NCI-H524 (cell line): ENCODE measurements at regions not wholly inside any gene's neighbourhood (a gene's known extent, or its start where the extent isn't known, plus 50 kb on each side); places are given as distances from the start of the nearest gene placed in this dataset.

ENCODE experiments used
- DNase-seq, 2 experiments: peaks; one replicate each; lab custom pipeline; 2025; lab: John Stamatoyannopoulos, UW

DNA sequence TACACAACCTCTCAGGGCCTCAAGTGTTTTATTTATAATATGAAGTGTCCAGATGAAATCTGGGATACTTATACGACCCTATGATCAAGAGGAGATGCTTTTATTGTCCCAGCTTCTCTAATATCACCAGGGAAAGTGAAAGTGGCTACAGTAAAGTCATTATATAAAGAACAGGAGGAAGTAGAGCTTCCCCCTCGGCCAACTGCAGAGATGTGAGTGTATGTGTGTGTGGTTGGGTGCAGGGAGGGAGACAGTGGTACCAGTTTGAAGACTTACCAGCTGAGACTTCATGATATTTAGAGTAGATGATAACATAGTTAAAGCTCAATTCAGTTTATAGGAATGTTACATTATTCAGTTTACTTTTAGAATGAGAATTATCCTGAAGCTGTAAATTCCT, 373.6 kb upstream of the DDI1 start:
- no peak for DNase-seq

DNA sequence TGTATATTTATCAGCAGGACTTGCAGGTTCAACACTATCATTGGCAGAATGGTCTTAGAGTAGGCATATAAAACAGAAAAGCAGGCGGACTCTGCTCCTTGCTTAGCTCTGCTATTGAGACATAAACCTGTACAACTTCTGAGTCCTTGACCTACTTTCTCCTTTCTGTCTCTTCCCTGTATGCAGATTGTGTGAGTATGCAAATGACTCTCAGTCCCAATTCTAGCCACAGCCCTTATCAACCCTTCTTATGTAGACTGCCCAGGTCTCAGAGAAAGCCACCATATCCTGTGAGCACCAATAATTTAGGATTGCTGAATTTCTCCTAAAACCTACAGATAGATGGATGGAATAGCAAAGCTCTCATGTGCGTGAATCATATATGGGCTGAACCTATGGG, 367.6 kb upstream of the DDI1 start:
- DNase-seq = no peak

DNA sequence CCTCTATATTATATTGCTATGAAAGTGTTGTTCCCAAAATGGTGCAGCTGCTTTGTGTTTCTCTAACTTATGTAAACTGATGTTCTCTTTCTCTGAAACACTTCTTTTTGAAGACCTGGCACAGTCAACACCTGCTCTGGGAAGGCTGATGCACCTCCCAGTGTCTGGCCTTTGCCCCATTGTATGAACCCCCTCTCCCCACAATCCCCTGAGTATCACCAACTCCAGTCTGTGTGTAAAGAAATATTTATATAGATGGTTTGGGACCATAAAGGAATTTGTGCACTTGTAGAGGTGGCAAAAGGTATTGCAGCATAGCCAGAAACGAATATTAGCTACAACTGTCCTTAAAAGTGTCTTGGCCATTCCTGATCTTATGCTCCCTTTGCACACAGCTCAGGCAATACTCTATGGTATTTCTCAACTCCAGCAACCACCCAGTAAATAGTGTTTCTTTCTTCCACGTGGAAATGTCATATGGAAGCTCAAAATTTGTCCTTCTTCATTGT, 365.2 kb upstream of the DDI1 start:
- no peak for DNase-seq

DNA sequence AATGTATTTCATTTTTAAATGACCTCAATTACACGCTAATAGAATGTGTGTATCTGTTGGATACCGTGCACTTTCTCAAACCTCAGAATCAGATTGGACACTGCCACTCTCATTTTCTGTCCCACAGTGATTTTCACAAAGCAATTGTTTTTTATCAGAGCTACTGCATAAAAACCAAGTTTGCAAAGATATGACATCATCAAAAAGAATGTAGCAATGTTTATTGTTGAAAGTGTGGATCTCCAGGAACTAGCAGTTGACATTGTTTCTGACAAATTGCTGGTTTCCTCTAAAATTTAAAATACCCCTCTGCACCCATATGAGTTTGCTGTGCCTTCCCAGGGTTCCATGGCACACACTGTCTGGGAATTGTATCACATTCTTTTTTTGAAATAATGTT, 362.7 kb upstream of the DDI1 start:
- DNase-seq = no peak

DNA sequence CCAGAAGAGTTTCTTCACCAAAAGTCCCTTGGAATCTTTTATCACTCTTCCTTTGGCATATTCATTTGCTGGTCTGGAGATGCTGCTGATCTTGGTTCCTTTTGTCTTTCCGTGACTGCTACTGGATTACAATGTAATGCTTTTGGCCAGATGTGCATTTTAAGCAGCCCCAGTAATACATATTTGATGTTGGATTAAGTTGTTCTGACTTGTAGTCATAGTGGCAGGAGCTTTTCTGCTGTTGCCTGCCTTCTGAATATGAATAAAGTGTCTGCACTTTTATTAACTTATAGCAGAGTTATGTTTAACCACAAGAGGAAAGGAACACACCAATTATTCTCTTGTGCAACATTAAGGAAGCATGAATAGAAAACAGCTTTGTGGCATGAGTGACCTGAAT, 360.0 kb upstream of the DDI1 start:
- DNase-seq = no peak

DNA sequence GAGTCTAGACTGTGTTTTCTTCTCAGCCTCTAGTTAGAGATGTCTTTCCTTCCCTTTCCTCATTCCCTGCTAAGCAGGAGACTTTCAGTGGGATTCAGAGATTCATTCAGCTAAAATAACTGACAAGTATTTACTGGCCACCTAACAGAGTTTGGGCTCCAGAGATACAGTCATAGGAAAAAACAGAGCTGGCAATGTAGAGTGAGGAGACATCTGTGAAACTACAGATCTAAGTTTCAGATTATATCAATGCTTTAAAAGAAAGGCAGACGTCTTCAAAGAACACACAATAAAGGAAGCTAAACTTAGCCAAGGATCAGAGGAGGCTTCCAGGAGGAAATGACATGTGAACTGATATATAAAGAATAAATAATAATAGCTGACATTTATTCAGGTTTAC, 355.6 kb upstream of the DDI1 start:
- DNase-seq = no peak

DNA sequence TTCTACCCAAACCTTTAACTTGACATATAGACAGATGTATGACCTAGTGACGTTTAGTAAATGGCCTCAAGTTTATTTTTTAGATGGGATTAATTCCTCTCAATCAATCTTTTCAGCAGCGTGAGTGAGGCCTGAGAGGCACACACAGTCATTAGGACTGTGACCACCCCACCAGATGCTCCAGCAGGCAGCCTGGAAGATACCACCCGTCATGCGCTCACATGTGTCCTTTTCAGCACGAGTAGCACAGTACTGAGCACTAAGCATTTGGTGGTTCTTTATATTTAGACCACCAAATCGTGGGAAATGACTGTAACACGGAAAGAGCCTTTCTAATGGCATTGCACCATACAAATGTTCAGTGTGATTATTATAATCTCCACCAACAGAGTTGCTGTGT, 354.6 kb upstream of the DDI1 start:
- peak in 1 of 2 experiments; percentile 58 for DNase-seq

DNA sequence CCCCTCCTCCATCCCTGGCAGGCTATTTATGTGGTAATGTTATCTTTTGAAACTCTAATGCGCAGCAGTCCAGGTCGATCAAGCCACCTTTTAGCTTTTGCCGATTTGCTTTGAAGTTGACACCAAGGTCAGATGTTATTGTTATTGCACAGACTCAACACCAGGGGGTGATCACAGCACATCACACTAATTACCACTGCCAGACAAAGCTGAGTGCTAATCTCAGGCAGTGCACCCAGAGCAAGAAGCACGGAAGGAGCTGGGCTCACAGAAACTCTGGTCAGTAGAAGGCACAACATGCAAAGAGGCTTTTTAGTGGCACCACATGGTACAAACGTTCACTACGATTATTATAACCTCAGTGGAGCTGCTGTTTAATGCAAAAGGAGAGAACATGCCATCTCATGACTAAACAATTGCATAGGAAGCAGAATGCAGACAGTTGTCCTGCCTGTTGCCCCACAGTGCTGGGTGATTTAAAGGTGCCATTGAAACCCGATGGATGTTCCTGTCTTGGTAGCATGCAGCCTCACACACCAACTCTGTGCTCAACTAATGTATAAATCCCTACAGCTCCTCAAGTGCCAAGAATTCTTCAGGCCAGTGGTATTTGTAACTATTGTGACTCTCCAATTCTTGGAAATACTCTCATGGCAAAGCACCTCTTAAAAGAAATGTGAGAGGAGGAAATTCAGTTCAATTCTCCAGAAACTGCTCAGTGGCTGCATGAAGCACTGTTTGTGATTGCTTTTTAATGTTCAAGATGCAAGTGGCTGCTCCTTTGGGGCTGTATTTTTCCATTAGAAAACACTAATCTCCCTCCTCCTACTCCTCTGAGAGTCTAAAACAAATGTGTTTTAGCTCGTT, 353.9 kb upstream of the DDI1 start:
- DNase-seq = peak; percentile 47 to 79

DNA sequence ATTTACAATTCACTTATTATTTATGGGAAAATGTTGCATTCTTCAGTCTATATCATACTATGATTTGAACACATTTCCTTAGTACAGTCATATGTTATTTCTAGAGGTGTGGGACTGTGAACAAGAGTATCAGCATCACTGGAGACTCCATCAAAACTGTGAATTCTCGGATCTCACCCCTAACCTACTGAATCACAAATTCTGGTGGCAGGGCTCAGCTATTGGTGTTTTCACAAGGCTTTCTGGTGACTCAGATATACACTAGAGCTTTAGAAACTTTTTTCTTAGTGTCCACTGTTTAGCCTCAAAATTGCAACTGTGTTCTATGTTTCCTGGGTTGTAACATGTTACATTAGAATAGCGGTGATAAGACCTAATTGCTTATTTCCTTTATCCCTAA, 352.9 kb upstream of the DDI1 start:
- no peak for DNase-seq

DNA sequence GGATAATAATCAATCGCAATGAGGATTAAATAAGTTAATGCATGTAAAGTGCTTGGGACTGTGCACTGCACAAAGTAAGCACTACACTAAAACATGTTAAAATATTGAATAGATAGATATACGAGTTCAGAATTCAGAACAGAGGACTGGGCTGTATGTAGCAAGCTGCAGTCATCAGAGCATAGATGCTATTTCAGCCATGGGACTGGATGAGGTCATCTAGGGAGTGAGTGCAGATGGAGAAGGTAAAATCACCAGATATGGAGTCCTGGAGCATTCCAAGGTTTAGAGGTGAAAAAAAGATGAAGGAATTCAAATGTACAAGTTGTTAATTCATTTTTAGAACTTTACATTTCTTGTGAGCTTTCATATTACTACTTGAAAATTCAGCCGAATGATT, 347.5 kb upstream of the DDI1 start:
- DNase-seq = no peak

DNA sequence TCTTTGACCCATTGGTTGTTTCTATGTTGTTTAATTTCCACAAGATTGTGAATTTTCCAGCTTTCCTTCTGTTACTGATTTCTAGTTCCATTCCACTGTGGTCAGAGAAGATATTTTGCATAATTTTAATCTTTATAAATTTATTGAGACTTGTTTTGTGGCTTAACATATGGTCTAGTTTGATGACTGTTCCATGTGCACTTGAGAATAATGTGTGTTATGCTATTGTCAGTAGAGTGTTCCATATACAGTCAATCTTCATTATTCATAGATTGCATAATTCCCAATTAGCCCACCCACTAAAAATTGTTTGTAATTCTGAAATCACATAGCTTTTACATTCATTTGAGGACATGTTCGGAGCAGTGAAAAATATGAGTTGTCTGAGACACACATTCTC, 346.1 kb upstream of the DDI1 start:
- DNase-seq = no peak

DNA sequence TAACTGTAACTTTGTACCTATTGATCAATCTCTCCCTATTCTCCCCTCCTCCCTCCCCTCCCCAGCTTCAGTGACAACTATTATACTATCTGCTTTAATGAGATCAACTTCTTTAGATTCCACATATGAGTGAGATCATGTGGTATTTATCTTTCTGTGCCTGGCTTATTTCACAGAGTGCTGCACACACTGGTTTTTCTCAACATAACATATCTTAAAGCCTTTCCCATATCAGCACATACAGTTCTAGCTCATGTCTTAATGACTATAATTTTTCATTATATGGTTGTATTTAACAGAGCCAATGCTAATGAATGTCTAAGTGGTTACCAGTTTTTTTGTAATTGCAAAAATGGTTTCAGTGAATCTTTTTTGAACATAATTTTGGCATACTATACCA, 340.3 kb upstream of the DDI1 start:
- no peak for DNase-seq

DNA sequence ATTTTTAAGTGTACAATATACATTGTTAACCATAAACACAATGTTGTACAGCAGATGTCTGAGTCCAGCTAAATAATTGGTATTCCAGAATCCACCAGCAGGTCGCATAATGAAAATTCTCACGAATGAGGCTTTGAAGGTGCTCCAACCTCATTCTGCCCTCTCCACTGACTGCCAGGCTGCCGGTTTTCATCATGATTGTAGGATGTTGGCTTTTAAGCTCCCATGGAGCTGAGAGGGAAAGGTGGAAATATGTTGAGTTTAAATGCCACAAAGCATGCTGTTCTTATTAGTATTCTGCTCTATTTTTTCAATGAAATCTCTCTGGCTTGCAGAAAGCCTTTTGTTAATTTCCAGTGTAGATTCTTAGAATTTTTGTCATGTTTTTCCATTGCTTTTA, 337.2 kb upstream of the DDI1 start:
- no peak for DNase-seq

DNA sequence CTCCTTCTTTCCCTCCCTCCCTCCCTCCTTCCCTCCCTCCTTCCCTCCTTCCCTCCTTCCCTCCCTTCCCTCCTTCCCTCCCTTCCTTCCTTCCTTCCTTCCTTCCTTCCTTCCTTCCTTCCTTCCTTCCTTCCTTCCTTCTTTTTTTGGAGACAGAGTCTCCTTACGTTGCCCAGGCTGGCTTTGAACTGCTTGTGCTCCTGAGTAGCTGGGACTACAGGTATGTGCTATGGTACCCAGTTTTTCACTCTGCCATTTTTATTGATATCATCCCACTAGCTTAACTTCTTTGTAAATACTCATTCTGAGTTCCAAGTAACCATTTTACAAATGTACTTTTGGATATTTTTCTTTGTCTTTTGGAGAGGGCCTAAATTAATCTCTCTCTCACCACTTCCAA, 336.8 kb upstream of the DDI1 start:
- no peak for DNase-seq

DNA sequence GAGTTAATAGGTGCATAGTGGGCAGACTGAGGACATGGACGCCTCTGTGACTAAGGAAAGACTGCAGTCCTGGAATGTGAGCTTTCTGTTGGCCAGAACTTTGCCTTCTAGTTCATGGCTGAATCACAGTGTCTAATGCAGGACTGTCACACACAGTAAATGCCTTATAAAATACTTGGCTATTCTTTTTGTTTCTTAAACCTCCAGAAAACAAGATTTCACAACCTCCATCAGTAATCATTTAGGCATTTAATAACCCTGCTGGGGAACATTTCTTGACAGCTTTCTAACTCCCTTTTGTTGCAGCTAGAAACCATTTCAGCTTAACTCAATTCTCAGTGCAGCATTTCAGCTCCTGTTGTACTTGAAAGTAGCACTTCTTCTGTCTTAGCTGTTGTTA, 335.8 kb upstream of the DDI1 start:
- DNase-seq = no peak

DNA sequence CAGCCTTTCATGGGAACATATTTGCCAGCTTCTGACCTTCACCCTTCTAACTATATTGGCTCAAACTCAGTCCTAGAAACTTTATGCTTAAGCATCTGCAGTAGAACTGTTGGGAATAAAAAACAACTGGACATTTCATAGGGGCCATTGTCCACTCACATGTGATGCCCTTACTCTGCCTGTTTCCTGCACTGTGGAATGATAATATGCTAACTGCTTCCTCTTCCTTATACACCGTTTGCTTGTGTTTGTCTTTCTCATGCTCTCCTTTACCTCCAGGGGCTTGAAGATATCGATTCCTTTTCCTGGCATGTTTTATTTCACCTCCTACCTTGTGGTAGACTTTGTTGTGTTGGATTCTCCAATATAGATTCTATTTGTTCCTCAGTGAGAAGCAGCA, 333.0 kb upstream of the DDI1 start:
- no peak for DNase-seq

DNA sequence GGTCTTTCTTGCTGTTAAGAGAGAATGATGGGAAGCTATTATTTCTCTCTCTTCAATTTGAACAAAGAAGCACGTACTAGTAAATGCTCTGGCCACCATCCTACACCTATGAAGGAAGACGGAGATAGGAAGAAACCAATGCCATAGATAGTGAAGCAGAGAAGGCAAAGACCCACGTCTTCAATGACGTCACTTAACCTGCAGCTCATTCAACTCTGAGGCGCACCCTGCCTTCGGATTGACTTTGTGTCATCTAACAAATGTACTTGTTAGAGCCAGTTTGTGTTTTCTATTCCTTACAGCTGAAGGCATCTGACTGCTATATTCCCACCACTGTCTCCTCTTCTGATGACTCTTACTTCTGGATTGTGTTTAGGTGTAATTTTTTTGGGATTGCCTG, 332.5 kb upstream of the DDI1 start:
- DNase-seq = no peak

DNA sequence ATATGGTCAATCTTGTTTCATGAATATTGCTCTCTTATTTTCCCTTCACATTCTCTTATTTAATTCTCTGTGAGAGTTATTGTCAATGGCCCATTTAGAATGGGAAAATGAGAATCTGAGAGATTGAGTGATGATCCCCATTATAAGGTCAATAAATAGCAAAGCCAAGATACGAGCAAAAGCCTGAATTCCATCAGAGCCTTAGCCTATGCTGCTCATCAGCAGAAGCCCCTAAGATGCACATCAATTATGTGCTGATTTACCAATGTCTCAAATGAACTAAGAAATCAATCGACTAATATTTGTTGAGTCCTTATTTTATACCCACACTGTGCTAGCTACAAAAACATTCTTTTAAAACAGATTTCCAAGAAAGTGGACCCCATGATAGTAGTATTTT, 330.8 kb upstream of the DDI1 start:
- no peak for DNase-seq

DNA sequence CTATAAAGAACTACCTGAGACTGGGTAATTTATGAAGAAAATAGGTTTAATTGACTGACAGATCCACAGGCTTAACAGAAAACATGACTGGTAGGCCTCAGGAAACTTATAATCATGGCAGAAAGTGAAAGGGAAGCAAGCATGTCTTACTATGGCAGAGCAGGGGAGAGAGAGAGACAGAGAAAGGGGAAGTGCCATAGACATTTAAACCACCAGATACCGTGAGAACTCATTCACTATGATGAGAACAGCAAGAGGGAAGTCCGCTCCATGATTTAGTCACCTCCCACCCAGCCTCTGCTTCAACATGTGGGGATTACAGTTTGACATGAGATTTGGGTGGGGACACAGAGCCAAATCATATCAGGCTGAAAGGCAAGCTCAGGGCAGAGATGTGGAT, 327.1 kb upstream of the DDI1 start:
- DNase-seq = no peak

DNA sequence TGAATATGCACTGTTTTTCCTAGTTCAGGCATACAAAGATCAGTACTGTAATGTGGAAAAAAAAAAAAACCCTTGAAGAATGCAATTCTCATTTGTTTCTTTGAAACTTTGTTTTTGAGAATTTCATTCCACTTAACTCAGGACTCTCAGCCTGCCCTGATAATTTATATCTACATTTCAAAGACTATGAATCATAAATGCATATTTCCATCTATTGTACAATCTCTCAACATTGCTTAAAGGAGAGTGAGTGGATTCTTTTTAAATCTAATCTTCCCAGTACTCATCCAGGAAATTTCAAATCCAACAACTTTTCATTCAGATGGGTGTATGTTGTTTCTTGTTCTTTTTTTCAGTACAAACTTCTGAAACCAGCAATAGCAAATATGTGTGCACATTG, 322.2 kb upstream of the DDI1 start:
- no peak for DNase-seq

DNA sequence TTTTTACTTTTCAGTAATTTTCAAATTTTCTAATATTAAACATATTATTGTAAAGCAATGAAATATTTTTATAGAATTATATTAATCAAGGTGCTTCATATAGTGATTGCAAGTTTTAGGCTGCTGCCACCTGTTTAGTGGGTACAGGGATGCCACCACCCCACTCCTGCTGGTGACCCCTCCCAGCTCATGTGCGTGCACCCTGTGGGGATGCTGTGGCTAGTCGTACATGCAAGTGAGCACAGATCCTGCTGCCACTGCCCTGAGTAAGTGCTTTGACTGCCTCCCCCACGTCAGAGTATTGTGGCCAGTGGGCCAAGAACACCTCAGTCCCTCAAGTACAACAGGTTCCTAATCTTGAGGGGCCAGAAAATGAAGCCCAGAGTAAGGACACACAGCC, 320.1 kb upstream of the DDI1 start:
- DNase-seq = no peak

DNA sequence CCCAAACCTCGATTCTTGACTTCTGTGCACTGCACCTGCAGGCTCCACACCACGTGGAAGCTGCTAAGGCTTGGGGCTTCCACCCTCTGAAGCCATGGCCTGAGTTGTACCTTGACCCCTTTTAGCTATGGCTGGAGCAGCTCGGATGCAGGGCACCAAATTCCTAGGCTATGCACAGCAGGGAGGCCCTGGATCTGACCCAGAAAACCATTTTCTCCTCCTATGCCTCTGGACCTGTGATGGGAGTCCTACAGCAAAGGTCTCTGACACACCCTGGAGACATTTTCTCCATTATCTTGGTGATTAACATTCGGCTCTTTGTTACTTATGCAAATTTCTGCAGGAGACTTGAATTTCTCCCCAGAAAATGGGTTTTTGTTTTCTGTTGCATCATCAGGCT, 309.2 kb upstream of the DDI1 start:
- DNase-seq = no peak

DNA sequence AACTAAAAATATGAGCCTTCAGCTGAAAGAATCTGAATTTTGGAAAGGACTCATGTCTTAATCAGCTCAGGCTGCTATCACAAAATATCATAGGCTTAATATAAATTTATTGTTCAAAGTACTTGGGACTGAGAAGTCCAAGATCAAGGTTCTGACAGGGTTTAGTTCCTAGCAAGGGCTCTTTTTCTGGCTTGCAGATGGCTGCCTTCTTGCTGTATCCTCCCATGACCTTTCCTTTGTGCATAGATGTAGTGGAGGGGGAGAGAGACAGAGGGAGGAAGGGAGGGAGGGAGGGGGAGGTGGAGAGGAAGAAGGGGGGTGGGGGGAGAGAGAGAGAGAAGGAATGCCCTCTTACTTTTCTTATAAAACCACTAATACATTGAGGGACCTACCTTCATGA, 306.8 kb upstream of the DDI1 start:
- peak in 1 of 2 experiments; percentile 53 for DNase-seq
